AG04449 (cell line): ENCODE measurements at regions not wholly inside any gene's neighbourhood (a gene's known extent, or its start where the extent isn't known, plus 50 kb on each side); places are given as distances from the start of the nearest gene placed in this dataset.

Experiments used
- CTCF ChIA-PET: fragments of 350-600 bp; formaldehyde crosslinking; extraction: SDS; loops from one replicate; lab custom pipeline; 2021; ENCODE audit warnings: antibody characterized with exemption; lab: Yijun Ruan, JAX
- POLR2A ChIA-PET: fragments of 400-600, 350-600 bp; formaldehyde crosslinking; extraction: SDS; loops from one replicate; lab custom pipeline; 2020; ENCODE audit warnings: antibody characterized with exemption, inconsistent platforms; lab: Yijun Ruan, JAX
- DNase-seq: peaks from one replicate; pipeline ENCODE4 v3.0.0-alpha.2; 2010; ENCODE audit warnings: low read depth, low spot score
- H3K4me3 ChIP-seq: 2 replicates; pipeline ENCODE4 v1.5.1; 2011; ENCODE audit warnings: low read depth, mild to moderate bottlenecking, control low read depth, low read length
- TF ChIP-seq, protein P1 (sequence below): IDR thresholded peaks from one replicate; pipeline ENCODE4 v1.5.1; 2011; ENCODE audit warnings: mild to moderate bottlenecking, moderate library complexity, low read length, control low read depth, inconsistent platforms; ENCODE audit not compliant: insufficient read depth; ENCODE audit errors: missing control alignments

DNA sequence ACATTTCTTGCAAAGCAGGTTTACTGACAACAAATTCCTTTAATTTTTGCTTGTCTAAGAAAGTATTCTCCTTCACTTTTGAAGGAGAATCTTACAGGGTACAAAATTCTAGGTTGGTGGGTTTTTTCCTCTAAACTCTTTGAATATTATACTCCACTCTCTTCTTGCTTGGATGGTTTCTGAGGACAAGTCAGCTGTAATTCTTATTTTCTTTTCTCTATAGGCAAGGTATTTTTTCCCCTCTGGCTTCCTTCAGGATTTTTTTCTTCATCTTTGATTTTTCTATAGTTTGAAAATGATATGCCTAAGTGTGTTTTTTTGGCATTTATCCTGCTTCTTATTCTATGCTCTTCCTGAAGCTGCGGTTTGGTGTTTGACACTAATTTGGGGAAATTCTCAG lies 112.5 kb upstream of the HIVEP1 start:
- ChIA-PET CTCF (no interaction called here), POLR2A (no interaction called here)
- TF ChIP-seq, protein P1, sequence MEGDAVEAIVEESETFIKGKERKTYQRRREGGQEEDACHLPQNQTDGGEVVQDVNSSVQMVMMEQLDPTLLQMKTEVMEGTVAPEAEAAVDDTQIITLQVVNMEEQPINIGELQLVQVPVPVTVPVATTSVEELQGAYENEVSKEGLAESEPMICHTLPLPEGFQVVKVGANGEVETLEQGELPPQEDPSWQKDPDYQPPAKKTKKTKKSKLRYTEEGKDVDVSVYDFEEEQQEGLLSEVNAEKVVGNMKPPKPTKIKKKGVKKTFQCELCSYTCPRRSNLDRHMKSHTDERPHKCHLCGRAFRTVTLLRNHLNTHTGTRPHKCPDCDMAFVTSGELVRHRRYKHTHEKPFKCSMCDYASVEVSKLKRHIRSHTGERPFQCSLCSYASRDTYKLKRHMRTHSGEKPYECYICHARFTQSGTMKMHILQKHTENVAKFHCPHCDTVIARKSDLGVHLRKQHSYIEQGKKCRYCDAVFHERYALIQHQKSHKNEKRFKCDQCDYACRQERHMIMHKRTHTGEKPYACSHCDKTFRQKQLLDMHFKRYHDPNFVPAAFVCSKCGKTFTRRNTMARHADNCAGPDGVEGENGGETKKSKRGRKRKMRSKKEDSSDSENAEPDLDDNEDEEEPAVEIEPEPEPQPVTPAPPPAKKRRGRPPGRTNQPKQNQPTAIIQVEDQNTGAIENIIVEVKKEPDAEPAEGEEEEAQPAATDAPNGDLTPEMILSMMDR = no peak
- no peak overlapping the region for H3K4me3 ChIP-seq
- DNase-seq = no peak

DNA sequence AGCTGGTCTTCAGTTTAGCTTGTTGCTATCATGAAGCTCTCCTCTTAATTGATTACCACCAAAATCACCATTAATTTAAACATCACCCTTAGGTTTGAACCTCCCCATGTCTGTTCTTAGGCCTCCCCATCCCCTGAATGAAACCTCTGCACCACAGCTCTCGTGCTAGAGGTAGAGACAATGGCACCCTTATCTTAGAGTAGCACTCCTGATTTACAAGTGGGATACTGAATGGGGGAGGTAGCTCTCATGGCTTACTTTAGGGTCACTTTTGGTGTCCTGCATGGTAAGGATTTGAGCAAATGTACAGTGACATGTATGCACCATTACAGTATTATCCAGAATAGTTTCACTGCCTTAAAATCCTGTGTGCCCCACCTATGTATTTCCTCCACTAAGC lies 115.6 kb upstream of the ADTRP start:
- TF ChIP-seq, protein P1 = no peak
- ChIA-PET POLR2A (no interaction called here), CTCF (no interaction called here)
- no peak overlapping the region for H3K4me3 ChIP-seq
- no peak for DNase-seq

DNA sequence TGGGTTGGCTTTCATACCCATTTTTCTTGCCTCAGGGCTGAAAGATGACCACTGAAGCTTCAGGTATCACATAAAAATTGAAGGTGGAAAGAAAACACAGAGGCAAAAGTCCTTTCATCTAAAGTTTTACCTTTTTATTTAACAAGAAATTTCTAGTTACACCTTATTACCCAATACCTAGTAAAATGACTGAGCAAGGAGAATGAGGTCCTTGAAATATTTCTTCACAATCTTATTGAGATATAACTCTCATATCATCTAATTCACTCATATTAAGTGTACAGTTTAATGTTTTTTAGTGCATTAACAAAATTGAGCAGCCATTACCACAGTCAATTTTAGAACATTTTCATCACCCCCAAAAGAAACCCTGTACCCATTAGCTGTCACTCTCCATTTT lies 112.9 kb upstream of the ADTRP start:
- no peak overlapping the region for H3K4me3 ChIP-seq
- POLR2A ChIA-PET = no interaction called here
- no peak for DNase-seq
- CTCF ChIA-PET = no interaction called here
- TF ChIP-seq, protein P1 = no peak

DNA sequence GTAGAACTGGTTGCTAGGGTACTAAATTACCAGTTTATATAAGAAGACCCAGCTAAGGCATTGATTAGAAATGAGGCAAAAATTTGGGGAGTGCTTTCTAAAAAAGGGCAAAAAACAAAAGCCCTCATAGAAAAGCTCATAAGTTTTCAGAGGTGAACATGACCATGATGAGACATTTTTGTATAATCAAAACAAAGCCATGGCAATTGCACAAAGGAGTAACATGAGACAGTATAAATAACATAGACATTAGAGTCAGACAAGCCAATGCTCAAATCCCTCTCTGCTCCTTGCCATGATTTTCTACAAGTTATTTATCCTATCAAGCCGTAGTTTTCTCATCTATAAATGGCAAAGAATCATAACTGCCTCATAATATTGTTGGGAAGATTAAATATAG lies 112.2 kb upstream of the ADTRP start:
- TF ChIP-seq, protein P1 = no peak
- DNase-seq = no peak
- H3K4me3 ChIP-seq = no peak overlapping the region
- CTCF ChIA-PET = no interaction called here
- POLR2A ChIA-PET = no interaction called here

DNA sequence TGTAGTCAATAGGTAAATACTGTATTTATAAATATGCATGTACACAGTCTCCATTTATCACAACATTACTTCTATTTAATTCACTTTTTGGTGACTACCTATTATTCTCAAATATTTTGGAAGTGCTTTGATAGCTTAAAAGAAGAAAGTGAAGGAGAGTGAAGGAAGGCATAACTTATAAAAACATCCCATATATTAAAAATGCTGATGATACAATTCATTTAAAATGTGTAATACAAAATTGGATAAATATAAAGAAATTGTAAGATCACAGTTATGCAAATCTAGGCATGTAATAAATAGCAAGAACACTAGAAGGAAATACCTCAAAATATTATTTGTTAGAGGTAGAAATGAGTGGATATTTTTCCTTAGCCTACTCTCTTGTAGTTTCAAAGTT lies 111.6 kb upstream of the ADTRP start:
- POLR2A ChIA-PET = interaction anchor here (0.5 kb wide), 1 partner anchor 14 kb away, joined by 3 read pairs; no protein-coding TSS in a partner anchor
- CTCF ChIA-PET = no interaction called here

DNA sequence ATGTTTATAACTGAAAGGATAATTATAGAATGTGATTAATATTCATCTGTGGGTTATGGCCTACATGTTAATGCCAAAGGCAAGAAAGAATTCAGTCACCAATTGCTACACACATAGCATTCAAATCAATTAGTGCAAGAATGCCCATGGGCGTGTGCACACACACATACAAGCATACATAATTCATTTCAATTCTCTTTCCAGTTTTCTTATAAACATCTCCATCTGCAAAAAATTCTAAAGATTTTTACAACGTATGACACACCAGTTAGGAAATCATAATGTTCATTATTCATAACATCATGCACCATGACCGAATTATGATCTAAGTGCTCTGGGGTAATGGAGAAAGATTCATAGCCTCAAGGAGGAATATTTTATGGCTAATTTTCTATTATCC lies 111.0 kb upstream of the ADTRP start:
- no peak overlapping the region for H3K4me3 ChIP-seq
- DNase-seq = no peak
- POLR2A ChIA-PET = interaction anchor here (0.5 kb wide), 1 partner anchor 13 kb away, joined by 3 read pairs; no protein-coding TSS in a partner anchor
- CTCF ChIA-PET = interaction anchor here (0.9 to 1.5 kb wide), 2 partner anchors 15 to 234 kb away, joined by 3 to 6 read pairs; no protein-coding TSS in a partner anchor
- TF ChIP-seq, protein P1 = no peak

More for the DNA sequence above, 111.6 kb upstream of the ADTRP start:
- TF ChIP-seq, protein P1 = no peak
- no peak for DNase-seq
- no peak overlapping the region for H3K4me3 ChIP-seq
